ENCODE measurements at regions not wholly inside any gene's neighbourhood (a gene's known extent, or its start where the extent isn't known, plus 50 kb on each side); places are given as distances from the start of the nearest gene placed in this dataset.

- no peak for DNase-seq
These were observed 1652.3 kb upstream of the SLC39A10 start for GRCh38 chr2:194004590-194005206.

GRCh38 chr2:194003911-194004310, 1653.1 kb upstream of the SLC39A10 start:
- no peak for DNase-seq

GRCh38 chr2:194002699-194003368, 1654.2 kb upstream of the SLC39A10 start:
- no peak for DNase-seq

GRCh38 chr2:193990868-193991267, 1666.2 kb upstream of the SLC39A10 start:
- DNase-seq, result no peak

DNA sequence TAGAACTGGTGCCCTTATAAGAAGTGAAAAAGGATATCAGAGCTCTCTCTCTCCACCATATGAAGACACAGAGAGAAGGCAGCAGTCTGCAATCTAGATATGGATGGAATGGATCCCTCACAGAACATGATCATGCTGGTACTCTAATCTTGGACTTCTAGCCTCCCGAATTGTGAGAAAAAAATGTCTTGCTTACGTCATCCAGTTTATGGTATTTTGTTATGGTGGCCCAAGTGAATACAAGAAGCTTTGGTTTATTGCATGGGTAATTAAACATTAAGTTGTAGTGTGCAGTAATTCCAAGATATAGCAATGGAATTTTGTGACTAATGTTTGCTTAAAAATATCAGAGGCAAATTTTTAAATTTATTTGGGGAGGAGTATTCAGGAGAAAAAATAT, 1667.4 kb upstream of the SLC39A10 start:
- no peak for DNase-seq

GRCh38 chr2:193988784-193989183, 1668.2 kb upstream of the SLC39A10 start:
- DNase-seq, result no peak

- no peak for DNase-seq
These were observed 1671.8 kb upstream of the SLC39A10 start for GRCh38 chr2:193985272-193985671.

- DNase-seq, result no peak
These were observed 1676.4 kb upstream of the SLC39A10 start for GRCh38 chr2:193980599-193980998.

DNA sequence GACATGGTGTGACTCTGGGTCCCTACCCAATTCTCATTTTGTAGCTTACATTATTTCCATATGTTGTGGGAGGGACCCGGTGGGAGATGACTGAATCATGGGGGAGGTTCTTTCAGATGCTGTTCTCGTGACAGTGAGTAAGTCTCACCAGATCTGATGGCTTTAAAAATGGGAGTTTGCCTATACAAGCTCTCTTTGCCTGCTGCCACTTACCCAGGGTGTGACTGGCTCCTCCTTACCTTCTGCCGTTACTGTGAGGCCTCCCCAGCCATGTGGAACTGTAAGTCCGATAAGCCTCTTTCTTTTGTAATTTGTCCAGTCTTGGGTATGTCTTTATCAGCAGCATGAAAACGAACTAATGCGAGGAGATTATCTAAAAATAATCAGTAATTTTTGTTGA, 1683.2 kb upstream of the SLC39A10 start:
- DNase-seq, result no peak

DNA sequence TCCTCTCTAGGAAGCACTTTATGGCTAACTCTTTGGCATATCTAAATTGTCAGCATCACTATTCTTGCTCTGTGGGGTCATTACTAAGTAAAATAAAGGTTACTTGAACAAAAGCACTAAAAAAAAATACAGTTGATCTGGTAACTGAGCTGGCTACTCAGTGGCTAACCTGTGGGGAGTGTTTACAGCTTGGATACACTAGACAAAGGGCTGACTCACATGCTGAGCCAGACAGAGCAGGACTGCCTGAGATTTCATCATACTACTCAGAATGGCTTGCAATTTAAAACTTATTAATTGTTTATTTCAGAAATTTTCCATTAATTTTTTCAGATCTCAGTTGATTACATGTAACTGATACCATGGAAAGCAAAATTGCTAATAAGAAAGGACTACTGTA, 1690.4 kb upstream of the SLC39A10 start:
- no peak for DNase-seq

DNA sequence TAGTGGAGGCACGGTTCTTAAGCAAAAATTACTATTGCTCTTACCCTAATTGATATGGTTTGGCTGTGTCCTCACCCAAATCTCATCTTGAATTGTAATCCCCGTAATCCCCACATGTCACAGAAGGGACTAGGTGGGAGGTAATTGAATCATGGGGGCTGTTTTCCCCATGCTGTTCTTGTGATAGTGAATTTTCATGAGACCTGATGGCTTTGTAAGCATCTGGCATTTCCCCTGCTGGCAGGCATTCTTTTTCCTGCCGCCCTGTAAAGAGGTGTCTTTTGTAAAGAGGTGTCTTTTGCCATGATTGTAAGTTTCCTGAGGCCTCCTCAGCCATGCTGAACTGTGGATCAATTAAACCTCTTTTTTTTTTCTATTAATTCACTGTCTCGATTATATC, 1691.8 kb upstream of the SLC39A10 start:
- DNase-seq, result no peak

DNA sequence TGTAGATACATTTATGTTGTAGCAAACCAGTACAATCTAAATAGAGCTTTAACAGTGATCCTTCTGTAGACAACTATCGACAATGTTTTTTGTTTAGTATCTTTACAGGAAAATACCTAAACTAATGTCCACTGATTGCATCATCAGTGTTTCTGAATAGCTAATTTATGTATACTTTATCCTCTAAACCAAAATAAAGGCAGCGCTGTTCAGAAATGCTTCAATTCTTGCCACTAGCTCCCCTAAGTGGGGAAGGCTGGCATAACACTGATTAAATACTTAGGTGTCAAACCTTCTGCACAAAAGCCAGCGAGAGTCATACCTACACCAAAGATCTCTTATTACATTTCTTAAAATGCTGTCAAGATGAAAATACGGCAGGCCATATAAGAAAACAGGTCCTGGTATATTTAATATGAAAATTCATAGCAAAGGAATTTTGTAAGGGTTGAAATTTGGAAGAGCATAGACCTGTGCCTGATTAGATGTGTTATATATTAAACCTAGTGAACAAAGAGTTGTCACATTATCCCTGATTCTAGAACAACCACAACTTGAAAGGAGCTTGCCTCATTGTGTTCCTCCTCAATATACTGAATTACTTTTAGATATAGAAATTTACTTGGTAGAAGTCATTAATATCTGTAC, 1693.4 kb upstream of the SLC39A10 start:
- no peak for DNase-seq

- DNase-seq, result no peak
These were observed 1710.2 kb upstream of the SLC39A10 start for GRCh38 chr2:193946806-193947205.

DNA sequence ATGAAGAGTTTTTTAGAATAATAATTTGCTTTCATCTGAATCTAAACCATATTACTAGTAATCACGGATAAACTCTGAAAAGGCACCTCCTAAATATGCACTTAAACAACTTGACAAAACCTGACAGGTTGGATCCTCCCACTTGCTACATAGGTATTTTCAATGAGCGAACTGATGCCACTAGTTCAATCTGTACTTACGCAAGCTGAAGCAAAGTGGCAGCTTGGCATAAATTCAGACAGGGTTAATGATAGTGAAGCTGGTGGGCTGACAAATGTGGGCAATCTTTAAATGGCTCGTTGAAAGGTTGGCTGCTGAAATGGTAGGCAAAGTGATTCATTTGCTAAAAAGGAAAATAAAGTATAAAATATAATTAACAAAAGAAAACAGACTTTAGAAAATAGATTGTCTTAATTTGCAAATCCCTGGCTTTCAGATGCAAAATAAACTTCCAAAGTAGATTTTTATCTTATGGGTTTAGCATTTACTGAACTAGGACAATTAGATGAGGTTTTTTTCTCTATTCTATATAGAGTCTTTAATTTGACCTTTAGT, 1713.5 kb upstream of the SLC39A10 start:
- no peak for DNase-seq

- DNase-seq, result no peak
These were observed 1721.9 kb upstream of the SLC39A10 start for GRCh38 chr2:193935114-193935513.

- DNase-seq, result no peak
These were observed 1727.9 kb upstream of the SLC39A10 start for GRCh38 chr2:193929131-193929530.

DNA sequence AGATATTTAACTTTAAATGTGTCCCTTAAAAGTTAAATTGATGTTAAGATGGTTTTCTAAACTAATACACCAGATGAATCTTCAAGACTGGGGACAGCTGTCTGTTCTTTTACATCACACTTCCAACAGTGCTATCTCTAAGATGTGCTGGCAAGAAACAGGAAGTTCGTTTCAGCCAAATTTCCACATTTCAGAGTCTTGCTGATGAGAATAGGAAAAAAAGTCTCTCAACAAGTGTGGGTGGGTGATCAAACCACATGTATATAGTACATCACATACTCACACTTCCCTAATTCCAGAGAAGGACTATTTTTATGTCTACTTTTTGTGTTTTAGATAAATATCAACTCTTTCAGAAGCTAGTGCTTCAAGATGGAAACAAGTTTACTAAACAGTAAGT, 1712.8 kb upstream of the TMEFF2 start:
- DNase-seq, result no peak

GRCh38 chr2:193900292-193900691, 1705.6 kb upstream of the TMEFF2 start:
- no peak for DNase-seq

DNA sequence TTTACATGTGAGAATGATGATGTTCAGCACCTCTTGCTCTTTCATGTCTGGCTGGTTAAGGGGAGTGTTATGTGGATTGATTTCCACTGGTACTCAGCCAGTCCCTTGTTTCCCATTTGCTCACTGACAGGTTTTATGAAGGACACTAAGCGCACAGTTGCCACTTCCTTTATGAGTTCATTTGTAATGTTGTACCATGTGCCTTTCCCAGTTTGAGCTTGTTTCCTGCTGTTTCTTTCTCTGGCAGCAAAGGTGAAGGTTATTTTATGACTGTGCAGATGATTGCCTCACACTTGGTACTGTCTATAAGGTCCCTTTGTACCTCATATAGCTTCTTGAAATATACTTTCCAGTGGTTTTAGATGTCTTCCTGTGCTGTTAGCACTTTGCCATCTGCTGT, 1700.5 kb upstream of the TMEFF2 start:
- DNase-seq, result no peak

DNA sequence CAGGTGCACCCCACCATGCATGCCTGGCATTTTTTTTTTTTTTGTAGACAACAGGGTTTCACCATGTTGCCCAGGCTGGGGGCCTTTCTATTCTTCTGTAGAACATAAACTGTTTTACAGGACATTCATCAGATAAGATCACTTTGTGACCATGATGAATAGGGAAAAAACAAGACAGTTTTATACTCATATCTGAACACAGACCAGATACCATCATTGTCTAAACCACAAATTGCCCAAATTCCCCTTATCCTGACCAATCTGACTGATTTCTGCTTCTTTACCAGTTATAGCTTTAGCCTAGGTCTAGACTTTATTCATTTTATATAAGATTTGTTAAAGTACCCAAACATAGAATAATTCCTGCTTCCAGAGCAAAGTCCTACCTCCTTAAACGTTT, 1699.3 kb upstream of the TMEFF2 start:
- DNase-seq, result no peak

- no peak for DNase-seq
These were observed 1696.3 kb upstream of the TMEFF2 start for GRCh38 chr2:193891023-193891422.

DNA sequence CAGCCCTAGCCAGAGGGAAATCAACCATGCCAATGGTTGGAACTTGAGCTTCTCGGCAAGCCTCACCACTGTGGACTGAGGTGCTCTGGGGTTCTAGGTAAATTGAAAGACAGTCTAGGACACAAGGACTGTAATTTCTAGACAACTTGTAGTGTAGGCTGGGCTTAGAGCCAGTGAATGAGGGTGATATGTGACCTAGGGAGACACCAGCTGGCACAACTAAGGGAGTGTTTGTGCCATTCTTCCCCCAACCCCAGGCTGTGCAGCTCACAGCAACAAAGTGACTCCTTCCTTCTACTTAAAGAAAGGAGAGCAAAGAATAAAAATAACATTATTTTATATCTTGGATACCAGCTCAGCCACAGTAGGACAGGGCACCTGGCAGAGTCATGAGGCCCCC, 1690.7 kb upstream of the TMEFF2 start:
- no peak for DNase-seq

DNA sequence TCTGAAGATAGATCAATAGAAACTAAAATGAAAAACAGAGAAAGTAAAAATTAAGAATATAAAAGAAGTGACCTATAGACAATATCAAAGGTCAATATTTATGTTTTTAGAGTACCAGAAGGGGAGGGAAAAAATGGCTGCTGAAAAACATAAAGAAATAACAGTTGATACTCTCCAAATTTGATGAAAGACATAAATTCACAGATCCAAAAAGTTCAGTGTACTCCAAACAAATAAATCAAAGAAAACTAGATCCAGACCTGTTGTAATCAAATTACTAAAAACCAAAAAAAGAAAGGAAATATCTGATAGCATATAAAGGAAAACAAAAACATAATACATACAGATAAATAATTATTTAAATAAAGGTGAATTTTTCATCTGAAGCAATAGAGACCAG, 1689.1 kb upstream of the TMEFF2 start:
- DNase-seq, result no peak

DNA sequence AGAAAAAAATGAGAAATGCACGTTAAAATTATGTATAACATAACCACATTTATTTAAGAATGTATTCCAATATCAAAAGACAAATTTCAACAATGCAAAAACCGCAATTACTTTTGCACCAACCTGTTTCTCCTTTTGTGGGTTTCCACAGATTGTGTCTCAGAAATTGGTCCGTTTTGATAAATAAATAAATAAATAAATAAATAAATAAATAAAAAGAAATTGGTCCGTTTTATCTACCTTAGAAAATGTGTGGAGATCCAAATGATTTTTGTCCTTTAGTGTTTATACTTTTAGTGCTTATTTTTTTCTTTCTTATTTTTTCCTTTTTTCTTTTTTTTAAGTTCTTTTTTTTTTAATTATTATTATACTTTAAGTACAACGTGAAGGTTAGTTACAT, 1682.2 kb upstream of the TMEFF2 start:
- DNase-seq, result no peak

Data from stimulated activated CD8-positive, alpha-beta memory T cell treated with anti-CD3 and anti-CD28 coated beads, Interleukin-4, amount 100 ng/mL, for 48 hours (primary cell).